H9 (cell line): ENCODE measurements at regions not wholly inside any gene's neighbourhood (a gene's known extent, or its start where the extent isn't known, plus 50 kb on each side); places are given as distances from the start of the nearest gene placed in this dataset.

Source experiments
- DNase-seq: peaks from one replicate; pipeline ENCODE4 v3.0.0-alpha.2; 2017
- H2AFZ ChIP-seq: one replicate; pipeline ENCODE4 v1.6.1; 2013; ENCODE audit warnings: mild to moderate bottlenecking, low read length, control low read depth, moderate library complexity
- H2AK5ac ChIP-seq: 2 replicates; pipeline ENCODE4 v1.6.1; 2013; ENCODE audit warnings: low read length, control low read depth, mixed read lengths; ENCODE audit not compliant: insufficient read length
- H2BK120ac ChIP-seq: one replicate; pipeline ENCODE4 v1.6.1; 2013; ENCODE audit warnings: low read depth, mild to moderate bottlenecking, low read length, control low read depth, inconsistent platforms; ENCODE audit not compliant: poor library complexity, severe bottlenecking
- H2BK12ac ChIP-seq: 2 replicates; pipeline ENCODE4 v1.6.1; 2013; ENCODE audit warnings: low read length, control low read depth, mixed read lengths, low read depth; ENCODE audit not compliant: insufficient read length
- H2BK15ac ChIP-seq: 2 replicates; pipeline ENCODE4 v1.6.1; 2013; ENCODE audit warnings: low read depth, low read length, control low read depth
- H2BK20ac ChIP-seq: one replicate; pipeline ENCODE4 v1.6.1; 2013; ENCODE audit warnings: low read depth, mild to moderate bottlenecking, low read length, control low read depth, inconsistent platforms; ENCODE audit not compliant: poor library complexity, severe bottlenecking
- H2BK5ac ChIP-seq: 2 replicates; pipeline ENCODE4 v1.6.1; 2013; ENCODE audit warnings: low read length, control low read depth, mixed read lengths; ENCODE audit not compliant: insufficient read length
- H3K14ac ChIP-seq: 2 replicates; pipeline ENCODE4 v1.6.1; 2013; ENCODE audit warnings: low read length, control low read depth; ENCODE audit not compliant: insufficient read depth
- H3K18ac ChIP-seq: 2 replicates; pipeline ENCODE4 v1.6.1; 2013; ENCODE audit warnings: low read depth, mild to moderate bottlenecking, mixed read lengths, low read length, control low read depth; ENCODE audit not compliant: insufficient read length
- H3K23ac ChIP-seq: 2 replicates; pipeline ENCODE4 v1.6.1; 2013; ENCODE audit warnings: low read length, control low read depth, mixed read lengths, low read depth; ENCODE audit not compliant: insufficient read length
- H3K23me2 ChIP-seq: 2 replicates; pipeline ENCODE4 v1.6.1; 2013; ENCODE audit warnings: low read depth, mild to moderate bottlenecking, mixed read lengths, low read length, control low read depth; ENCODE audit not compliant: insufficient read length, poor library complexity, severe bottlenecking
- H3K27ac ChIP-seq: 2 replicates; pipeline ENCODE4 v1.5.1; 2013; ENCODE audit warnings: low read length, control low read depth, mixed read lengths, low read depth; ENCODE audit not compliant: insufficient read length
- H3K27me3 ChIP-seq: 2 replicates; pipeline ENCODE4 v1.6.1; 2013; ENCODE audit warnings: low read length, control low read depth, inconsistent platforms; ENCODE audit not compliant: insufficient read depth
- H3K4ac ChIP-seq: 2 replicates; pipeline ENCODE4 v1.6.1; 2013; ENCODE audit warnings: low read depth, mild to moderate bottlenecking, control low read depth, inconsistent platforms, low read length, moderate library complexity
- H3K4me1 ChIP-seq: 2 replicates; pipeline ENCODE4 v1.6.1; 2013; ENCODE audit warnings: low read length, control low read depth, inconsistent platforms; ENCODE audit not compliant: insufficient read depth
- H3K4me2 ChIP-seq: 2 replicates; pipeline ENCODE4 v1.6.1; 2013; ENCODE audit warnings: low read length, control low read depth, mixed read lengths; ENCODE audit not compliant: insufficient read length, insufficient read depth
- H3K56ac ChIP-seq: 2 replicates; pipeline ENCODE4 v1.6.1; 2013; ENCODE audit warnings: low read depth, mild to moderate bottlenecking, mixed read lengths, low read length, control low read depth; ENCODE audit not compliant: insufficient read length
- H3K79me1 ChIP-seq: 2 replicates; pipeline ENCODE4 v1.6.1; 2013; ENCODE audit warnings: low read depth, mild to moderate bottlenecking, moderate library complexity, low read length, control low read depth, inconsistent platforms; ENCODE audit not compliant: insufficient read depth, poor library complexity, severe bottlenecking
- H3K79me2 ChIP-seq: 2 replicates; pipeline ENCODE4 v1.6.1; 2013; ENCODE audit warnings: low read length, control low read depth, inconsistent platforms; ENCODE audit not compliant: insufficient read depth
- H3K9ac ChIP-seq: 2 replicates; pipeline ENCODE4 v1.6.1; 2013; ENCODE audit warnings: low read length, control low read depth, mixed read lengths; ENCODE audit not compliant: insufficient read length; ENCODE audit errors: extremely low read depth
- H3K9me3 ChIP-seq: one replicate; pipeline ENCODE4 v1.6.1; 2013; ENCODE audit warnings: low read depth, low read length, inconsistent platforms; ENCODE audit not compliant: control insufficient read depth
- H3T11ph ChIP-seq: one replicate; pipeline ENCODE4 v1.6.1; 2013; ENCODE audit warnings: mild to moderate bottlenecking, low read length, control low read depth, inconsistent platforms
- H4K20me1 ChIP-seq: one replicate; pipeline ENCODE4 v1.6.1; 2013; ENCODE audit not compliant: control insufficient read depth, insufficient read length, insufficient read depth
- H4K5ac ChIP-seq: 2 replicates; pipeline ENCODE4 v1.6.1; 2013; ENCODE audit warnings: low read depth, mild to moderate bottlenecking, mixed read lengths, low read length, control low read depth; ENCODE audit not compliant: insufficient read length
- H4K8ac ChIP-seq: replicated peaks from 2 replicates; pipeline ENCODE4 v1.6.1; 2013; ENCODE audit warnings: low read length, control low read depth, mixed read lengths, low read depth; ENCODE audit not compliant: insufficient read length
- H4K91ac ChIP-seq: 2 replicates; pipeline ENCODE4 v1.6.1; 2013; ENCODE audit warnings: low read depth, mild to moderate bottlenecking, moderate library complexity, mixed read lengths, low read length, control low read depth; ENCODE audit not compliant: insufficient read length
- H3K27ac Mint-ChIP-seq, 3 experiments: 2 replicates in 2 of 3; 3 replicates in 1 of 3; pipeline ENCODE4 v1.8.0; 2020 to 2021; ENCODE audit warnings: mixed read lengths in 3 of 3, mild to moderate bottlenecking in 1 of 3, moderate library complexity in 1 of 3
- H3K27me3 Mint-ChIP-seq: 2 replicates; pipeline ENCODE4 v1.8.0; 2021; ENCODE audit warnings: low read depth, mild to moderate bottlenecking, moderate library complexity, mixed read lengths
- H3K36me3 Mint-ChIP-seq, 3 experiments: 2 replicates in 2 of 3; 3 replicates in 1 of 3; pipeline ENCODE4 v1.8.0; 2020 to 2021; ENCODE audit warnings: low read depth in 3 of 3, mixed read lengths in 3 of 3; ENCODE audit not compliant: insufficient read depth in 1 of 3
- H3K4me1 Mint-ChIP-seq, 2 experiments: 2 replicates each; pipeline ENCODE4 v1.8.0; 2020; ENCODE audit warnings: mixed read lengths in 2 of 2
- H3K4me3 Mint-ChIP-seq, 2 experiments: 2 replicates in 1 of 2; 3 replicates in 1 of 2; pipeline ENCODE4 v1.8.0; 2020 to 2021; ENCODE audit warnings: mild to moderate bottlenecking in 2 of 2, mixed read lengths in 2 of 2, moderate library complexity in 1 of 2
- H3K9me3 Mint-ChIP-seq, 2 experiments: 2 replicates in 1 of 2; 3 replicates in 1 of 2; pipeline ENCODE4 v1.8.0; 2020; ENCODE audit warnings: mild to moderate bottlenecking in 2 of 2, mixed read lengths in 2 of 2, moderate library complexity in 1 of 2
- CTCF ChIP-seq: fragments of 200-600 bp; sonication (generic); conservative IDR thresholded peaks from 3 replicates; pipeline ENCODE4 v1.8.0; 2021; ENCODE audit warnings: antibody characterized with exemption, mild to moderate bottlenecking
- WGBS: extraction: QIAGEN DNeasy Blood & Tissue Kit; methylation state at CpG from one replicate; pipeline ENCODE4 v1.1.7; 2013; ENCODE audit warnings: missing lambda C conversion rate, low lambda C conversion rate, mixed read lengths; ENCODE audit not compliant: insufficient read length; ENCODE audit errors: extremely low coverage; 5-methylcytosine and 5-hydroxymethylcytosine counted together

GRCh38 chr4:26053761-26054160 is 139.7 kb downstream of the SMIM20 start:
- H2BK5ac ChIP-seq = no peak overlapping the region
- no peak overlapping the region for H3T11ph ChIP-seq
- no peaks in the 10 kb centered on the region for H3K23me2 ChIP-seq
- no peak overlapping the region for H3K9ac ChIP-seq
- no peak overlapping the region for H3K4me3 Mint-ChIP-seq
- peaks cover 13% of the 10 kb centered on the region in 2 experiments for H3K4me1 Mint-ChIP-seq
- peaks cover 17% of the 10 kb centered on the region for H3K27me3 Mint-ChIP-seq
- H4K8ac ChIP-seq = no peak overlapping the region
- H3K27ac ChIP-seq = no peak overlapping the region
- no peak overlapping the region for H2BK12ac ChIP-seq
- H3K9me3 Mint-ChIP-seq = no peaks in the 10 kb centered on the region
- H2BK20ac ChIP-seq = no peak overlapping the region
- H3K4ac ChIP-seq = no peak overlapping the region
- no peaks in the 10 kb centered on the region for H3K27me3 ChIP-seq
- H4K5ac ChIP-seq = no peak overlapping the region
- DNase-seq = no peak
- no peak overlapping the region for H3K14ac ChIP-seq
- no peaks in the 10 kb centered on the region for H3K79me1 ChIP-seq
- no peaks in the 10 kb centered on the region for H3K36me3 Mint-ChIP-seq
- no peak overlapping the region for H2AFZ ChIP-seq
- H3K56ac ChIP-seq = no peak overlapping the region
- H3K79me2 ChIP-seq = no peaks in the 10 kb centered on the region
- no peak overlapping the region for H3K27ac Mint-ChIP-seq
- no peak overlapping the region for H3K4me2 ChIP-seq
- TF ChIP-seq CTCF = no peak
- H2BK15ac ChIP-seq = no peak overlapping the region
- no peak overlapping the region for H4K91ac ChIP-seq
- H4K20me1 ChIP-seq = no peaks in the 10 kb centered on the region
- no peak overlapping the region for H2BK120ac ChIP-seq
- no peaks in the 10 kb centered on the region for H3K9me3 ChIP-seq
- H3K18ac ChIP-seq = no peak overlapping the region
- H3K4me1 ChIP-seq = no peaks in the 10 kb centered on the region
- H2AK5ac ChIP-seq = no peak overlapping the region
- WGBS = no CpG with 5 or more reads among the region's 4 CpGs
- H3K23ac ChIP-seq = no peak overlapping the region
